ENCODE measurements at regions not wholly inside any gene's neighbourhood (a gene's known extent, or its start where the extent isn't known, plus 50 kb on each side); places are given as distances from the start of the nearest gene placed in this dataset.

GRCh38 chr6:104537180-104537579, 322.5 kb downstream of the HACE1 start:
- Mint-ChIP-seq H3K36me3 (no peaks in the 10 kb centered on the region), H3K9me3 (peaks cover 4% of the 10 kb centered on the region), H3K4me3 (no peak overlapping the region), H3K4me1 (ENCODE audit: unreplicated experiment) (no peaks in the 10 kb centered on the region), H3K27ac (no peak overlapping the region), H3K27me3 (peaks cover 9% of the 10 kb centered on the region)
- no peak for DNase-seq (ENCODE audit: extremely low spot score, unreplicated experiment)
- no peak for TF ChIP-seq CTCF (conservative IDR thresholded peaks at IDR 0.05)

- Mint-ChIP-seq H3K4me3 (no peak overlapping the region), H3K27ac (no peak overlapping the region), H3K27me3 (peaks cover 15% of the 10 kb centered on the region), H3K4me1 (ENCODE audit: unreplicated experiment) (peaks cover under 1% of the 10 kb centered on the region), H3K36me3 (no peaks in the 10 kb centered on the region), H3K9me3 (peaks cover 4% of the 10 kb centered on the region)
- no peak for DNase-seq (ENCODE audit: extremely low spot score, unreplicated experiment)
- no peak for TF ChIP-seq CTCF (conservative IDR thresholded peaks at IDR 0.05)
These were observed 327.3 kb downstream of the HACE1 start for GRCh38 chr6:104532462-104532861.

GRCh38 chr6:104531646-104532045, 328.1 kb downstream of the HACE1 start:
- H3K4me3 Mint-ChIP-seq = no peak overlapping the region

GRCh38 chr6:104527761-104528415, 331.8 kb downstream of the HACE1 start:
- H3K27ac Mint-ChIP-seq = no peak overlapping the region
- peak; percentile 62 for TF ChIP-seq CTCF (conservative IDR thresholded peaks at IDR 0.05)
- peaks cover 19% of the 10 kb centered on the region for H3K4me1 Mint-ChIP-seq (ENCODE audit: unreplicated experiment)
- peaks cover 14% of the 10 kb centered on the region for H3K27me3 Mint-ChIP-seq
- no peak overlapping the region for H3K4me3 Mint-ChIP-seq
- DNase-seq (ENCODE audit: extremely low spot score, unreplicated experiment) = no peak
- H3K36me3 Mint-ChIP-seq = no peaks in the 10 kb centered on the region
- H3K9me3 Mint-ChIP-seq = no peaks in the 10 kb centered on the region

More at GRCh38 chr6:104531646-104532045, 328.1 kb downstream of the HACE1 start:
- Mint-ChIP-seq H3K4me1 (ENCODE audit: unreplicated experiment) (peaks cover 8% of the 10 kb centered on the region), H3K9me3 (peaks cover 4% of the 10 kb centered on the region), H3K27ac (no peak overlapping the region), H3K36me3 (no peaks in the 10 kb centered on the region), H3K27me3 (peaks cover 17% of the 10 kb centered on the region)
- no peak for TF ChIP-seq CTCF (conservative IDR thresholded peaks at IDR 0.05)
- DNase-seq (ENCODE audit: extremely low spot score, unreplicated experiment) = no peak

- DNase-seq (ENCODE audit: extremely low spot score, unreplicated experiment) = no peak
- H3K4me3 Mint-ChIP-seq = peak overlapping the region; percentile 60
- no peaks in the 10 kb centered on the region for H3K9me3 Mint-ChIP-seq
- peaks cover 14% of the 10 kb centered on the region for H3K27me3 Mint-ChIP-seq
- TF ChIP-seq CTCF (conservative IDR thresholded peaks at IDR 0.05) = no peak
- H3K27ac Mint-ChIP-seq = no peak overlapping the region
- H3K4me1 Mint-ChIP-seq (ENCODE audit: unreplicated experiment) = peaks cover 19% of the 10 kb centered on the region
- H3K36me3 Mint-ChIP-seq = no peaks in the 10 kb centered on the region
These were observed 332.4 kb downstream of the HACE1 start for GRCh38 chr6:104527311-104527710.

All from type B pancreatic cell (in vitro differentiated cells).